ENCODE measurements at regions not wholly inside any gene's neighbourhood (a gene's known extent, or its start where the extent isn't known, plus 50 kb on each side); places are given as distances from the start of the nearest gene placed in this dataset.

DNA sequence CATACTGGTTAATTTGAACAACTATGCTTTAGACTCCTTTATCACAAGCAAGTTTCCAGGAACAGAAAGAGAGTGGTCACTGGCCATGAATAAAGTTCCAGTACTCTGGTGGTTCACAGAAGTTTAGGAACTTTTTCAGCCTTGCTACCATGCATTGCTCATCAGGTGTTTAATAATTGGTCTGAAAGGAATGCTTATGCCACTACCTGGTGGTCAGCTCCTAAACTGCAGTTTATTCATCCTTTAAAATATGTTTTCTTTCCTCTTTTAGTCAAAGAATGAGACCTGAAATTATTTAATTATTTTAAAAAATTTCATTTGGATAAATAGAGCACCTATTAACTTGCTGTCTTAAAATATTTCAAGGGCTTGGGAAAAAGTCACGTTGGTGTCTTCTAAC is 260.1 kb upstream of the OR4E1 start:
- peaks cover 7% of the 10 kb centered on the region; the same call in 1 of the 2 replicates for H3K4me1 ChIP-seq (ENCODE audit: control insufficient read depth, low read length)
- H4K20me1 ChIP-seq (ENCODE audit: control insufficient read depth, insufficient read depth, low read depth, low read length): no peaks in the 10 kb centered on the region
- H3K36me3 ChIP-seq (ENCODE audit: control insufficient read depth, low read length): no peaks in the 10 kb centered on the region
- H3K9me2 ChIP-seq (replicated peaks; ENCODE audit: control insufficient read depth, low read length): no peaks in the 10 kb centered on the region
- no peaks in the 10 kb centered on the region for H3F3A ChIP-seq (ENCODE audit: control insufficient read depth, insufficient read depth)
- H3K27ac ChIP-seq (ENCODE audit: low read depth, low read length): no peak overlapping the region
- H3K4me3 ChIP-seq (ENCODE audit: low read length): no peak overlapping the region
- H3K27me3 ChIP-seq (ENCODE audit: control insufficient read depth, low read length): no peaks in the 10 kb centered on the region
- no peak for TF ChIP-seq EZH2phosphoT487 (IDR thresholded peaks at IDR 0.05; ENCODE audit: borderline replicate concordance, low read length)
- TF ChIP-seq, protein P1, sequence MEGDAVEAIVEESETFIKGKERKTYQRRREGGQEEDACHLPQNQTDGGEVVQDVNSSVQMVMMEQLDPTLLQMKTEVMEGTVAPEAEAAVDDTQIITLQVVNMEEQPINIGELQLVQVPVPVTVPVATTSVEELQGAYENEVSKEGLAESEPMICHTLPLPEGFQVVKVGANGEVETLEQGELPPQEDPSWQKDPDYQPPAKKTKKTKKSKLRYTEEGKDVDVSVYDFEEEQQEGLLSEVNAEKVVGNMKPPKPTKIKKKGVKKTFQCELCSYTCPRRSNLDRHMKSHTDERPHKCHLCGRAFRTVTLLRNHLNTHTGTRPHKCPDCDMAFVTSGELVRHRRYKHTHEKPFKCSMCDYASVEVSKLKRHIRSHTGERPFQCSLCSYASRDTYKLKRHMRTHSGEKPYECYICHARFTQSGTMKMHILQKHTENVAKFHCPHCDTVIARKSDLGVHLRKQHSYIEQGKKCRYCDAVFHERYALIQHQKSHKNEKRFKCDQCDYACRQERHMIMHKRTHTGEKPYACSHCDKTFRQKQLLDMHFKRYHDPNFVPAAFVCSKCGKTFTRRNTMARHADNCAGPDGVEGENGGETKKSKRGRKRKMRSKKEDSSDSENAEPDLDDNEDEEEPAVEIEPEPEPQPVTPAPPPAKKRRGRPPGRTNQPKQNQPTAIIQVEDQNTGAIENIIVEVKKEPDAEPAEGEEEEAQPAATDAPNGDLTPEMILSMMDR (IDR thresholded peaks at IDR 0.05; ENCODE audit: low read depth, low read length, poor library complexity, severe bottlenecking): peak; percentile 63
- H3K4me2 ChIP-seq (ENCODE audit: low read length): no peak overlapping the region
- H3K79me2 ChIP-seq (ENCODE audit: control insufficient read depth, low read length): no peaks in the 10 kb centered on the region
- H3K9me3 ChIP-seq (ENCODE audit: control insufficient read depth, insufficient read depth, low read length): no peaks in the 10 kb centered on the region

DNA sequence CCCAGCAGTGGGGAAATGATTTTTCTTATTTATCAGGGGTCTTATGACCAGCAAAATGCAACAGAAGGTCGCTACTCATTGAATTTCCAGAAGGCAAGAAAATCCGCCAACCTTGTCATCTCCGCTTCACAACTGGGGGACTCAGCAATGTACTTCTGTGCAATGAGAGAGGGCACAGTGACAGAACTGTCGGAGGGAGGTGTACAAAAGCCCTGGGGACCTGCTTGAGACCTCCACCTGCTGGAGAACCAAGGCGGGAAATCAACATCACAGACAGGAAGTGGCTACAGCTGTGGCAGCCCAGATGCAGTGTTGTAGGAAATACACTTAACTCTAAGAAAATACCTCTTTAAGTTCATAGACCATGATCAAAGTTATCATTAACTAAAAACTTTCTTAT is 250.9 kb upstream of the OR4E1 start:
- H3K27me3 ChIP-seq (ENCODE audit: control insufficient read depth, low read length): no peaks in the 10 kb centered on the region
- H3K9me3 ChIP-seq (ENCODE audit: control insufficient read depth, insufficient read depth, low read length): no peaks in the 10 kb centered on the region

DNA sequence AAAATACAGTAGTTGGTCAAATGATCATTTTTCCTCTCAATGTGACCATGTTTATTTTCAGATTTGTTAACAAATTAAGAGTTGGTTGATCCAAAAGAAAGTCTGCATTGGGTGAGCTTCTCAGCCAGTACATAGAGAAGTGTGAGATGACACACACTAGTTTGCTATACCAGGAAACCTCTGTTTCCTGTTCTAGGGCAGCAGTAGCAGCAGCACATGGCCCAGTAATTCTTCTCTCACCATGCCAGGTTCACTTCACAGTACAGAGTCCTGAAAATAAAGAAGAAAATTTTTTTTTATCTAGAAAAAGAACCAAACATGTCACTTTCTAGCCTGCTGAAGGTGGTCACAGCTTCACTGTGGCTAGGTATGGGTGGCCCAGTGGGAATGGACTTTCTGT is 250.2 kb upstream of the OR4E1 start:
- peak overlapping the region; percentile 82 for H3K4me2 ChIP-seq (ENCODE audit: low read length)
- no peaks in the 10 kb centered on the region for H3K36me3 ChIP-seq (ENCODE audit: control insufficient read depth, low read length)
- H3K9me3 ChIP-seq (ENCODE audit: control insufficient read depth, insufficient read depth, low read length): no peaks in the 10 kb centered on the region
- peaks cover 44% of the 10 kb centered on the region for H3K4me1 ChIP-seq (ENCODE audit: control insufficient read depth, low read length)
- H4K20me1 ChIP-seq (ENCODE audit: control insufficient read depth, insufficient read depth, low read depth, low read length): no peaks in the 10 kb centered on the region
- H3K27me3 ChIP-seq (ENCODE audit: control insufficient read depth, low read length): no peaks in the 10 kb centered on the region
- H3F3A ChIP-seq (ENCODE audit: control insufficient read depth, insufficient read depth): peaks cover 12% of the 10 kb centered on the region
- H3K4me3 ChIP-seq (ENCODE audit: low read length): peak overlapping the region; percentile 67
- H3K27ac ChIP-seq (ENCODE audit: low read depth, low read length): peak overlapping the region; percentile 94
- H3K79me2 ChIP-seq (ENCODE audit: control insufficient read depth, low read length): no peaks in the 10 kb centered on the region
- TF ChIP-seq EZH2phosphoT487 (IDR thresholded peaks at IDR 0.05; ENCODE audit: borderline replicate concordance, low read length): no peak
- TF ChIP-seq, protein P1 (IDR thresholded peaks at IDR 0.05; ENCODE audit: low read depth, low read length, poor library complexity, severe bottlenecking): no peak
- no peaks in the 10 kb centered on the region for H3K9me2 ChIP-seq (replicated peaks; ENCODE audit: control insufficient read depth, low read length)

More for the DNA sequence above, 250.9 kb upstream of the OR4E1 start:
- peaks cover 12% of the 10 kb centered on the region for H3F3A ChIP-seq (ENCODE audit: control insufficient read depth, insufficient read depth)
- no peaks in the 10 kb centered on the region for H3K79me2 ChIP-seq (ENCODE audit: control insufficient read depth, low read length)
- peak overlapping the region; percentile 67 for H3K4me3 ChIP-seq (ENCODE audit: low read length)
- H4K20me1 ChIP-seq (ENCODE audit: control insufficient read depth, insufficient read depth, low read depth, low read length): no peaks in the 10 kb centered on the region
- H3K9me2 ChIP-seq (replicated peaks; ENCODE audit: control insufficient read depth, low read length): no peaks in the 10 kb centered on the region
- peaks cover 42% of the 10 kb centered on the region for H3K4me1 ChIP-seq (ENCODE audit: control insufficient read depth, low read length)
- peak overlapping the region; percentile 82 for H3K4me2 ChIP-seq (ENCODE audit: low read length)
- TF ChIP-seq, protein P1 (IDR thresholded peaks at IDR 0.05; ENCODE audit: low read depth, low read length, poor library complexity, severe bottlenecking): peak; percentile 39
- no peak for TF ChIP-seq EZH2phosphoT487 (IDR thresholded peaks at IDR 0.05; ENCODE audit: borderline replicate concordance, low read length)
- no peaks in the 10 kb centered on the region for H3K36me3 ChIP-seq (ENCODE audit: control insufficient read depth, low read length)
- peak overlapping the region; percentile 94 for H3K27ac ChIP-seq (ENCODE audit: low read depth, low read length)

All from DOHH2 (cell line).